Fibroblast of lung (primary cell): ENCODE measurements at regions not wholly inside any gene's neighbourhood (a gene's known extent, or its start where the extent isn't known, plus 50 kb on each side); places are given as distances from the start of the nearest gene placed in this dataset.

ENCODE experiments used
- CTCF ChIP-seq, 2 donors: IDR thresholded peaks in 1 of 2; conservative IDR thresholded peaks in 1 of 2; 1 replicate in 1 of 2; 2 replicates in 1 of 2; pipeline ENCODE4 v1.5.1; 2011 to 2012; ENCODE audit warnings: low read length in 2 of 2, control low read depth in 1 of 2, inconsistent platforms in 1 of 2, low read depth in 1 of 2, mild to moderate bottlenecking in 1 of 2
- EZH2 ChIP-seq: IDR thresholded peaks from 2 replicates; pipeline ENCODE4 v1.5.1; 2012; ENCODE audit warnings: low read length, control low read depth, mild to moderate bottlenecking; ENCODE audit errors: missing control alignments

GRCh38 chr4:141573678-141574077, 62.7 kb upstream of the IL15 start:
- TF ChIP-seq CTCF (conservative IDR thresholded peaks at IDR 0.05 in 1 of 2, IDR thresholded peaks at IDR 0.05 in 1 of 2; ENCODE audit: low read depth in 1 of 2, low read length in 2 of 2): no peak
- no peak for TF ChIP-seq EZH2
